HAP-1 (cell line): ENCODE measurements at regions not wholly inside any gene's neighbourhood (a gene's known extent, or its start where the extent isn't known, plus 50 kb on each side); places are given as distances from the start of the nearest gene placed in this dataset.

ENCODE experiments used
- DNase-seq, 2 experiments: peaks; one replicate each; pipeline ENCODE4 v3.0.0-alpha.2; 2016 to 2020; ENCODE audit warnings: low spot score in 2 of 2
- H3K27me3 ChIP-seq: fragments of 250-450 bp; sonication (Bioruptor Pico); 2 replicates; pipeline ENCODE4 v1.5.1; 2020; ENCODE audit warnings: low read depth, mild to moderate bottlenecking, moderate library complexity
- H3K36me3 ChIP-seq: fragments of 250-450 bp; sonication (Bioruptor Pico); replicated peaks from 2 replicates; pipeline ENCODE4 v1.5.1; 2020; ENCODE audit warnings: mild to moderate bottlenecking
- H3K4me1 ChIP-seq: fragments of 250-450 bp; sonication (Bioruptor Pico); 2 replicates; pipeline ENCODE4 v1.5.1; 2020; ENCODE audit warnings: mild to moderate bottlenecking
- H3K4me3 ChIP-seq: fragments of 250-450 bp; sonication (Bioruptor Pico); 2 replicates; pipeline ENCODE4 v1.5.1; 2020; ENCODE audit warnings: mild to moderate bottlenecking, moderate library complexity
- H3K9me3 ChIP-seq: fragments of 250-450 bp; sonication (Bioruptor Pico); 2 replicates; pipeline ENCODE4 v1.5.1; 2020; ENCODE audit warnings: mild to moderate bottlenecking, moderate library complexity
- in situ Hi-C: fragments of 300-500 bp; cut with MboI; formaldehyde crosslinking; loops from 3 replicates; pipeline ENCODE4 v1.14.3; 2020; ENCODE audit warnings: low sequenced_read_pairs, inconsistent platforms, mixed read lengths

GRCh38 chr17:77462553-77463497 is 322.1 kb downstream of the SEC14L1 start:
- no peaks in the 10 kb centered on the region for H3K27me3 ChIP-seq
- DNase-seq: no peak
- peaks cover 34% of the 10 kb centered on the region for H3K4me1 ChIP-seq
- H3K4me3 ChIP-seq: no peak overlapping the region
- in situ Hi-C loops: no loop called here
- no peaks in the 10 kb centered on the region for H3K9me3 ChIP-seq
- H3K36me3 ChIP-seq: no peaks in the 10 kb centered on the region

- Histone ChIP-seq H3K36me3 (no peaks in the 10 kb centered on the region), H3K27me3 (no peaks in the 10 kb centered on the region), H3K4me3 (no peak overlapping the region), H3K4me1 (peaks cover 34% of the 10 kb centered on the region), H3K9me3 (no peaks in the 10 kb centered on the region)
- DNase-seq: no peak
- in situ Hi-C loops: no loop called here
Observed at GRCh38 chr17:77464988-77465357, 324.2 kb downstream of the SEC14L1 start.

- H3K4me1 ChIP-seq: peaks cover 35% of the 10 kb centered on the region
- in situ Hi-C loops: no loop called here
Observed at GRCh38 chr17:77465358-77466041, 324.7 kb downstream of the SEC14L1 start.

GRCh38 chr17:77466140-77466539 is 325.4 kb downstream of the SEC14L1 start:
- H3K36me3 ChIP-seq: no peaks in the 10 kb centered on the region
- peak; percentile 87 to 90 for DNase-seq
- in situ Hi-C loops: no loop called here
- H3K27me3 ChIP-seq: no peaks in the 10 kb centered on the region
- peaks cover 36% of the 10 kb centered on the region for H3K4me1 ChIP-seq
- no peaks in the 10 kb centered on the region for H3K9me3 ChIP-seq
- peak overlapping the region; percentile 15 for H3K4me3 ChIP-seq

More at GRCh38 chr17:77465358-77466041, 324.7 kb downstream of the SEC14L1 start:
- no peaks in the 10 kb centered on the region for H3K36me3 ChIP-seq
- H3K9me3 ChIP-seq: no peaks in the 10 kb centered on the region
- peak in 1 of 2 experiments; percentile 53 for DNase-seq
- no peak overlapping the region for H3K4me3 ChIP-seq
- H3K27me3 ChIP-seq: no peaks in the 10 kb centered on the region

GRCh38 chr17:77466596-77467223 is 325.9 kb downstream of the SEC14L1 start:
- DNase-seq: no peak
- H3K4me3 ChIP-seq: peak overlapping the region; percentile 15
- no peaks in the 10 kb centered on the region for H3K9me3 ChIP-seq
- in situ Hi-C loops: no loop called here
- H3K4me1 ChIP-seq: peaks cover 36% of the 10 kb centered on the region
- H3K27me3 ChIP-seq: no peaks in the 10 kb centered on the region
- H3K36me3 ChIP-seq: no peaks in the 10 kb centered on the region

GRCh38 chr17:77467521-77467920 is 326.8 kb downstream of the SEC14L1 start:
- Histone ChIP-seq H3K4me3 (no peak overlapping the region), H3K36me3 (no peaks in the 10 kb centered on the region), H3K27me3 (no peaks in the 10 kb centered on the region), H3K4me1 (peaks cover 40% of the 10 kb centered on the region), H3K9me3 (no peaks in the 10 kb centered on the region)
- in situ Hi-C loops: no loop called here
- DNase-seq: no peak

- H3K27me3 ChIP-seq: no peaks in the 10 kb centered on the region
- no peaks in the 10 kb centered on the region for H3K36me3 ChIP-seq
- no peak for DNase-seq
- in situ Hi-C loops: no loop called here
- H3K9me3 ChIP-seq: no peaks in the 10 kb centered on the region
- no peak overlapping the region for H3K4me3 ChIP-seq
- peaks cover 46% of the 10 kb centered on the region for H3K4me1 ChIP-seq
Observed at GRCh38 chr17:77468897-77469296, 328.1 kb downstream of the SEC14L1 start.

GRCh38 chr17:77470330-77470786 is 329.6 kb downstream of the SEC14L1 start:
- H3K27me3 ChIP-seq: no peaks in the 10 kb centered on the region
- H3K36me3 ChIP-seq: no peaks in the 10 kb centered on the region
- H3K4me1 ChIP-seq: peaks cover 40% of the 10 kb centered on the region
- no peak for DNase-seq
- no peak overlapping the region for H3K4me3 ChIP-seq
- in situ Hi-C loops: no loop called here
- no peaks in the 10 kb centered on the region for H3K9me3 ChIP-seq

- DNase-seq: peak in 1 of 2 experiments; percentile 47
- in situ Hi-C loops: no loop called here
- H3K27me3 ChIP-seq: no peaks in the 10 kb centered on the region
- peaks cover 33% of the 10 kb centered on the region for H3K4me1 ChIP-seq
- H3K9me3 ChIP-seq: no peaks in the 10 kb centered on the region
- no peak overlapping the region for H3K4me3 ChIP-seq
- no peaks in the 10 kb centered on the region for H3K36me3 ChIP-seq
Observed at GRCh38 chr17:77470800-77471733, 330.3 kb downstream of the SEC14L1 start.

GRCh38 chr17:77471984-77472461 is 331.3 kb downstream of the SEC14L1 start:
- Histone ChIP-seq H3K4me3 (no peak overlapping the region), H3K4me1 (peaks cover 26% of the 10 kb centered on the region), H3K36me3 (no peaks in the 10 kb centered on the region), H3K9me3 (no peaks in the 10 kb centered on the region), H3K27me3 (no peaks in the 10 kb centered on the region)
- in situ Hi-C loops: no loop called here
- DNase-seq: peak; percentile 70 to 80

- H3K36me3 ChIP-seq: no peaks in the 10 kb centered on the region
- no peak overlapping the region for H3K4me3 ChIP-seq
- H3K27me3 ChIP-seq: no peaks in the 10 kb centered on the region
- H3K9me3 ChIP-seq: no peaks in the 10 kb centered on the region
- DNase-seq: peak; percentile 74 to 77
- in situ Hi-C loops: no loop called here
- H3K4me1 ChIP-seq: peaks cover 26% of the 10 kb centered on the region
Observed at GRCh38 chr17:77472468-77473310, 331.9 kb downstream of the SEC14L1 start.

GRCh38 chr17:77473615-77474226 is 333.0 kb downstream of the SEC14L1 start:
- no peaks in the 10 kb centered on the region for H3K36me3 ChIP-seq
- DNase-seq: no peak
- no peaks in the 10 kb centered on the region for H3K9me3 ChIP-seq
- no peaks in the 10 kb centered on the region for H3K27me3 ChIP-seq
- H3K4me1 ChIP-seq: peaks cover 26% of the 10 kb centered on the region
- in situ Hi-C loops: no loop called here
- no peak overlapping the region for H3K4me3 ChIP-seq
